K562 (cell line): ENCODE measurements at regions not wholly inside any gene's neighbourhood (a gene's known extent, or its start where the extent isn't known, plus 50 kb on each side); places are given as distances from the start of the nearest gene placed in this dataset.

Experiments
- ATAC-seq: fragments of 200-7000 bp; cut with Tn5 transposase; 3 replicates; pipeline ENCODE4 v1.9.1; 2020; ENCODE audit warnings: moderate library complexity
- BruUV-seq: library from RNA; stranded (reverse); fragments of 400-500 nt; replicated peaks from 2 replicates; lab custom pipeline; 2021; lab: Mats Ljungman, UMichigan
- CTCF ChIA-PET: fragments of 300-600 bp; formaldehyde crosslinking; extraction: SDS; loops from one replicate; lab custom pipeline; 2021; ENCODE audit warnings: low intra/inter-chr PET ratio; lab: Yijun Ruan, JAX
- POLR2A ChIA-PET: fragments of 300-600, 350-650 bp; sonication (Branson Sonifier 250); formaldehyde crosslinking; extraction: SDS; loops from one replicate; lab custom pipeline; 2021; ENCODE audit warnings: antibody characterized with exemption, inconsistent platforms; lab: Yijun Ruan, JAX
- DNase-seq, 4 experiments: peaks; one replicate each; pipeline versions ENCODE4 v3.0.0 to v3.0.0-alpha.2; 2011 to 2018; ENCODE audit warnings: low spot score in 3 of 4, mixed read lengths in 3 of 4; ENCODE audit errors: extremely low read depth in 1 of 4
- FAIRE-seq: peaks from 2 replicates; lab custom pipeline; 2011; peaks lifted over from hg19 to GRCh38; lab: Jason Lieb, UNC
- H2AFZ ChIP-seq: 2 replicates; pipeline ENCODE4 v1.6.0; 2011; ENCODE audit warnings: low read depth, low read length, control low read depth, inconsistent platforms
- H3K27ac ChIP-seq: fragments of 200-600 bp; 3 replicates; pipeline ENCODE4 v1.8.0; 2011; ENCODE audit warnings: low read depth, mild to moderate bottlenecking, control low read depth, inconsistent platforms, low read length, moderate library complexity, mixed read lengths; ENCODE audit errors: extremely low read depth
- H3K27me3 ChIP-seq, 2 experiments: fragments of 300-600 bp in 1 of 2; 2 replicates in 1 of 2; 3 replicates in 1 of 2; pipeline versions ENCODE4 v1.6.0 to v1.8.0; 2011; ENCODE audit warnings: inconsistent platforms in 2 of 2, low read length in 2 of 2, mild to moderate bottlenecking in 1 of 2, mixed read lengths in 1 of 2, moderate library complexity in 1 of 2; ENCODE audit not compliant: control insufficient read depth in 2 of 2, insufficient read depth in 2 of 2
- H3K36me3 ChIP-seq: fragments of 300-600 bp; 3 replicates; pipeline ENCODE4 v1.8.0; 2011; ENCODE audit warnings: mild to moderate bottlenecking, low read length, inconsistent platforms; ENCODE audit not compliant: control insufficient read depth, insufficient read depth
- H3K4me1 ChIP-seq, 2 experiments: fragments of 200-600 bp in 1 of 2; replicated peaks in 1 of 2; 2 replicates in 1 of 2; 3 replicates in 1 of 2; pipeline versions ENCODE4 v1.5.1 to v1.8.0; 2011; ENCODE audit warnings: inconsistent platforms in 2 of 2, low read length in 2 of 2, mild to moderate bottlenecking in 1 of 2, mixed read lengths in 1 of 2, moderate library complexity in 1 of 2; ENCODE audit not compliant: control insufficient read depth in 2 of 2, insufficient read depth in 2 of 2
- H3K4me2 ChIP-seq: 2 replicates; pipeline ENCODE4 v1.6.1; 2011; ENCODE audit warnings: low read length, control low read depth, inconsistent platforms, mixed read lengths; ENCODE audit not compliant: insufficient read depth
- H3K4me3 ChIP-seq: fragments of 200-600 bp; sonication (generic), shearing (Covaris generic); 2 replicates; pipeline ENCODE4 v1.5.1; 2016; ENCODE audit warnings: control low read depth, inconsistent platforms
- H3K79me2 ChIP-seq: fragments of 200-600 bp; 3 replicates; pipeline ENCODE4 v1.8.0; 2011; ENCODE audit warnings: low read length, inconsistent platforms; ENCODE audit not compliant: control insufficient read depth, insufficient read depth
- H3K9ac ChIP-seq, 2 experiments: 2 replicates each; pipeline versions ENCODE4 v1.6.0 to v1.6.1; 2011; ENCODE audit warnings: low read depth in 2 of 2, low read length in 2 of 2, control low read depth in 1 of 2, inconsistent platforms in 1 of 2, mild to moderate bottlenecking in 1 of 2, mixed read lengths in 1 of 2; ENCODE audit not compliant: insufficient read depth in 1 of 2
- H3K9me1 ChIP-seq: one replicate; pipeline ENCODE4 v1.6.0; 2011; ENCODE audit warnings: inconsistent platforms, mild to moderate bottlenecking, low read length, moderate library complexity; ENCODE audit not compliant: control insufficient read depth, insufficient read depth
- H3K9me3 ChIP-seq: replicated peaks from 2 replicates; pipeline ENCODE4 v1.5.1; 2011; ENCODE audit warnings: low read depth, low read length, inconsistent platforms; ENCODE audit not compliant: control insufficient read depth, insufficient read depth
- H4K20me1 ChIP-seq: replicated peaks from 2 replicates; pipeline ENCODE4 v1.6.1; 2011; ENCODE audit warnings: low read length, inconsistent platforms, mixed read lengths; ENCODE audit not compliant: control insufficient read depth, insufficient read depth
- ASH1L ChIP-seq: fragments of 450-650 bp; IDR thresholded peaks from 2 replicates; pipeline ENCODE4 v1.6.1; 2018; ENCODE audit warnings: borderline replicate concordance, mild to moderate bottlenecking, low read depth; ENCODE audit not compliant: partially characterized antibody
- ATF4 ChIP-seq: fragments of 450-650 bp; formaldehyde crosslinking; IDR thresholded peaks from 2 replicates; pipeline ENCODE4 v1.4.0; 2022; ENCODE audit warnings: mild to moderate bottlenecking, moderate library complexity
- CHD1 ChIP-seq: fragments of 200-600 bp; sonication (generic); IDR thresholded peaks from one replicate; pipeline ENCODE4 v1.6.1; 2012; ENCODE audit warnings: mild to moderate bottlenecking, moderate library complexity, low read length, inconsistent platforms
- HDAC3 ChIP-seq: fragments of 450-650 bp; IDR thresholded peaks from 2 replicates; pipeline ENCODE4 v1.6.1; 2018; ENCODE audit warnings: borderline replicate concordance, mild to moderate bottlenecking, moderate library complexity; ENCODE audit not compliant: partially characterized antibody
- HNRNPUL1 ChIP-seq: fragments of 200-400 bp; formaldehyde crosslinking; IDR thresholded peaks from 2 replicates; pipeline ENCODE4 v1.6.1; 2017; ENCODE audit warnings: low read length
- POLR2G ChIP-seq: fragments of 200-400 bp; formaldehyde crosslinking; IDR thresholded peaks from 2 replicates; pipeline ENCODE4 v1.6.1; 2017; ENCODE audit warnings: low read depth, mild to moderate bottlenecking, antibody characterized with exemption, low read length, moderate library complexity
- PREB ChIP-seq: sonication (generic); formaldehyde crosslinking; IDR thresholded peaks from 2 replicates; pipeline ENCODE4 v1.8.1; 2023; ENCODE audit warnings: mild to moderate bottlenecking, missing genetic modification reagents
- RBM25 ChIP-seq: fragments of 200-400 bp; formaldehyde crosslinking; IDR thresholded peaks from 2 replicates; pipeline ENCODE4 v1.6.1; 2018; ENCODE audit warnings: low read length, low read depth, moderate library complexity; ENCODE audit not compliant: severe bottlenecking
- SMARCA5 ChIP-seq: fragments of 450-650 bp; IDR thresholded peaks from 2 replicates; pipeline ENCODE4 v1.6.1; 2016
- ZNF212 ChIP-seq: fragments of 450-650 bp; formaldehyde crosslinking; IDR thresholded peaks from 2 replicates; pipeline ENCODE4 v1.4.0; 2020; ENCODE audit warnings: mild to moderate bottlenecking
- ZNF347 ChIP-seq: fragments of 450-650 bp; formaldehyde crosslinking; IDR thresholded peaks from 2 replicates; pipeline ENCODE4 v1.4.0; 2020; ENCODE audit warnings: low read depth, mild to moderate bottlenecking, moderate library complexity
- ZNF431 ChIP-seq: sonication (generic); formaldehyde crosslinking; IDR thresholded peaks from 2 replicates; pipeline ENCODE4 v1.8.0; 2022; ENCODE audit warnings: mild to moderate bottlenecking, missing genetic modification reagents
- WGBS: fragments of 100-300 bp; shearing (Covaris generic); methylation state at CpG from one replicate; pipeline ENCODE4 v1.1.6; 2016; ENCODE audit warnings: low coverage, mixed read lengths; ENCODE audit not compliant: insufficient coverage; ENCODE audit errors: missing lambda C conversion rate; 5-methylcytosine and 5-hydroxymethylcytosine counted together
- in situ Hi-C: fragments of 300-500 bp; cut with MboI; formaldehyde crosslinking; loops from 4 replicates; pipeline ENCODE4 v1.15.0; 2018; ENCODE audit warnings: inconsistent platforms, mixed read lengths
- intact Hi-C: fragments of 100-400 bp; cut with micrococcal nuclease; formaldehyde crosslinking; loops from 2 replicates; pipeline ENCODE4 v1.14.2; 2022

- FAIRE-seq (no peak), DNase-seq (no peak)
- H4K20me1 ChIP-seq: no peaks in the 10 kb centered on the region
- H2AFZ ChIP-seq: no peak overlapping the region
- POLR2A ChIA-PET: no interaction called here
- no peaks in the 10 kb centered on the region for H3K4me1 ChIP-seq
- H3K27me3 ChIP-seq: no peaks in the 10 kb centered on the region
- H3K9me3 ChIP-seq: no peaks in the 10 kb centered on the region
- H3K9me1 ChIP-seq: no peaks in the 10 kb centered on the region
- TF ChIP-seq CHD1 (no peak), ZNF212 (CRISPR knock-in tag) (no peak), ASH1L (no peak), ATF4 (CRISPR knock-in tag) (peak; percentile 71; the same call in 1 of the 2 replicates), ZNF347 (no peak)
- TF ChIP-seq, all 486 proteins: peak for 1
- intact Hi-C loops: no loop called here
- in situ Hi-C loops: no loop called here
- WGBS: 0% methylated on average over 3 of the region's 3 CpGs
- no peak overlapping the region for H3K4me3 ChIP-seq
- CTCF ChIA-PET: no interaction called here
- no TSS peak for BruUV-seq
- no peak for ATAC-seq
- H3K27ac ChIP-seq: no peak overlapping the region
- H3K36me3 ChIP-seq: no peaks in the 10 kb centered on the region
- H3K4me2 ChIP-seq: no peak overlapping the region
- no peak overlapping the region for H3K9ac ChIP-seq
- no peaks in the 10 kb centered on the region for H3K79me2 ChIP-seq
Measured at GRCh38 chr18:71008257-71008656, 719.4 kb downstream of the SOCS6 start.

- Histone ChIP-seq H3K27me3 (no peaks in the 10 kb centered on the region), H3K9me3 (no peaks in the 10 kb centered on the region), H3K9me1 (no peaks in the 10 kb centered on the region), H4K20me1 (no peaks in the 10 kb centered on the region), H3K27ac (no peak overlapping the region), H3K4me2 (no peak overlapping the region), H3K4me1 (no peaks in the 10 kb centered on the region), H3K4me3 (no peak overlapping the region), H3K36me3 (no peaks in the 10 kb centered on the region), H2AFZ (no peak overlapping the region), H3K9ac (no peak overlapping the region), H3K79me2 (no peaks in the 10 kb centered on the region)
- CTCF ChIA-PET: no interaction called here
- FAIRE-seq: no peak
- intact Hi-C loops (no loop called here), in situ Hi-C loops (no loop called here)
- POLR2A ChIA-PET: no interaction called here
- ATAC-seq: no peak
- BruUV-seq: no TSS peak
- 0% methylated on average over 2 of the region's 2 CpGs for WGBS
- DNase-seq: no peak
- TF ChIP-seq HDAC3 (no peak), RBM25 (no peak), POLR2G (no peak), ZNF431 (CRISPR knock-in tag) (no peak), HNRNPUL1 (no peak), SMARCA5 (no peak), PREB (CRISPR knock-in tag) (no peak)
Measured at GRCh38 chr18:71001597-71001996, 712.8 kb downstream of the SOCS6 start.
